Activated CD8-positive, alpha-beta memory T cell treated with anti-CD3 and anti-CD28 coated beads, Interleukin-2, amount 50 U/mL, for 24 hours (primary cell): ENCODE measurements at regions not wholly inside any gene's neighbourhood (a gene's known extent, or its start where the extent isn't known, plus 50 kb on each side); places are given as distances from the start of the nearest gene placed in this dataset.

Experiments used
- DNase-seq: peaks from one replicate; pipeline ENCODE4 v3.0.0-alpha.2; 2020; ENCODE audit errors: extremely low read depth

DNA sequence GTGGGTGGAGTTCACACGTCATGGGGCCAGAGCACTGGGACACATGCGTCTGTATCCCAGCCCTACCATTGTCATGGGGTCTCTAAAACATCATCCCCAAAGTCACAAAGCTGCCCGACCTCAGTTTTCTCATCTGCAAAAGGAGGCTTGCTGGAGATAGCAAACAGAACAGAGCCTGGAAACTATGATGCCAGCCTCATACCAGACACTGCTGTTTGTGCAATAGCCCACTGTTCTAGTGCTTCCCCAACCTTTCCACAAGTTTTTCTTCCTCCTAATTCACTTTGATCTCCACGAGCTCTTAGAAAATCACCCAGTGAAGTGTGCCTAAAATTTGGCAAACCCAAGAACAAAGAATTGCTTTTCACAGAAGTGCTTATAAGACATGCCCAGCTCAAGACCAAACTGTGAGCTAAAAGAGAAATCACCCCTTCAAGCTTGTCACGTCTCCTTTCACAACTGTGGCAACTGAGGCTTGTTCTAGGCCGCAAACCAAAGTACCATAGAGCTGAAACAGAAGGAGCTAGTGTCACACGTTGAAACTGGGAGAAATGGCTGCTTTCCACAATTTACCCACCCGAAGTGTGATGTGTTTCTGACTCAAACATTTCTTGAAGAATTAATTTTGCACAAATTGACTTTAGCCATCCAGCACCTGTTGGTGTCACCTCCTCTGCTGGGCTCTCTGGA is 162.7 kb upstream of the ID2 start:
- DNase-seq, result no peak

- DNase-seq, result no peak
Measured at GRCh38 chr2:8520791-8521344, 161.0 kb upstream of the ID2 start.

DNA sequence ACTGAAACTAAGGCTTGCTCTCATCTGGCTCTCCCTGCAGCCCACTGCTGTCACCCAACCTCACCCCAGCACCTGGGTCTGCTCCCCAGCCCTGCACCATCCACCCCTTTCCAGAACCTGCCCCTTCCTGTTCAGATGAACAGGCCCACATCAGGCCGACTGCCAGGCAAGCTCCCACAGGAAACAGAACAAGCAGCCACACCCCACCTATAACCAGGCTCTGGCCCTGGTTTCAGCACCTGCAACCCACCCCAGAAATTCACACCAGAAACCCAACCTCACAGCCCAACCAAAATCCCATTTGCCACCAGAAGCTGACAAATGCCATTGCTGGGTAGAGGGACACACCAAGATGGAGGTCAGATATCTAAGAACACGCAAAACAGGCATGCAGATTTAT is 159.2 kb upstream of the ID2 start:
- no peak for DNase-seq

DNA sequence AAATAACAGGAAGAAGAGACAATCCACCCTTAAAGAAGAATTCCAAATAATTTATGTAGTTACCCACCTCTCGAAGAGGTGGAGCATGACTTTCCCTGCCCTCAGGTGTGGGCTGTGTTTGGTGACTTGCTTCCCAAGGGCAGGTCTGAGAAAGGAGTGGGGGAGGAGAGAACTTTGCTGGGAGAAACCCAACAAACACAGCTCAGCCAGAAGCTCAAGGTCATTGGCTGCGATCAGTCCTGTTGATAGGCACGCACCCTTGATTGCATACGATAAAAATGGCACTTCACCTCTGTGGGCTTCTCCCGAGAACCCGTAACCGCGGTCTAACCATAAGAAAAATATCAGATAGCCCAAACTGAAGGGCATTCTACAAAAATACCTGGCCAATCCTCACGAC is 157.5 kb upstream of the ID2 start:
- no peak for DNase-seq

DNA sequence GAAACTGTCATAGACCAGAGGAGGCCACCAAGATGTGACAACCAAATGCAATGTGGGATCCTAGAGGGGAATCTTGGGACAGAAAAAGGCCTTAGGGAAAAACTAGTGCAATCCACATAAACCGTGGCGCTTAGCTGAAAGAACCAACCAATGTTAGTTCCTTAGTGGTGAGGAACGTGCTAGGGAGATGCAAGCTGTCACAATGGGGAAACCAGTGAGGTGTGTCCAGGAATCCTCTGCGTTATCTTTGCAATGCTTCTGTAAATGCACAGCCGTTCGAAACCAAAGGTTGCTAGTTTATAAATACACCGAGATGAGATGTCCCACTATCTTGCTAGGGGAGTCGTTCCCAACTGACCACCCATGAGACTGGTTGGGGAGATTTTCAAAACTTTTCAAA is 157.0 kb upstream of the ID2 start:
- no peak for DNase-seq

DNA sequence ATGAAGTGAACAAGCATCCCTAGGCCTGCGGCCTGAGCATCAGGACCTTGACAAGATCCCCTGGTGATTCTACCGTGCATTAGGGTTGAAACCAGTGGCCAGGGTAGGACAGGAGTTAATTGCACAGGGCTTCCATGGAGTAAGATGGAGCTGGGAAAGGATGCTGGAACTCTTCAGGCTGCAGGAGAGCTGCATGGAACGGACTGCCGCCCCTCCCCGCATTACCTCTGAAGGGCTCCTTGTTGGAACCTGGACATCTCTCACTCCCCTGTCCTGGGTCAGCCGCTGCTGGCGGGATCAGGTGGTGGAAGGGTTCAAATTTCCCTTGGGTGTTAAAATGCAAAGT is 156.6 kb upstream of the ID2 start:
- DNase-seq, result no peak

GRCh38 chr2:8525582-8526402 is 156.1 kb upstream of the ID2 start:
- no peak for DNase-seq

- no peak for DNase-seq
Measured at GRCh38 chr2:8526403-8526696, 155.5 kb upstream of the ID2 start.

DNA sequence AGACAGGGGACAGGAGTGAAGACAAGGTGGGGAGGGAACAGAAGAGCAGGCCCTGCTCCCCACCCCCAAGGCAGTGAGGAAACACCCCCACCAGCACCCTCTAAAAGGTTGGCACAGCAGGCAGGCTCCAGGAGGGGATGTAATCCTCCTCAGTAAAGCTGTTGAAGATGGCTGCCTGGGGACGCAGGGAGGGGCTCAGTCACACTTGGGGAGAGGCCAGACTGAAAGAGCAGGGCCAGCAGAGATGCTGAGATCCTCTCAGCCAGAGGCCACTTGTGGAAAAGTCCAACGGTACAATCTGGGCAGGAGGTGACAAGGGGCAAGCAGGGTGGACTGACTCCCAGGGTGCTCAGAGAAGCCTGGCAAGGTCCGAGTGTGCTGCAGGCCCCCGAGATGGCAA is 154.8 kb upstream of the ID2 start:
- DNase-seq, result no peak

DNA sequence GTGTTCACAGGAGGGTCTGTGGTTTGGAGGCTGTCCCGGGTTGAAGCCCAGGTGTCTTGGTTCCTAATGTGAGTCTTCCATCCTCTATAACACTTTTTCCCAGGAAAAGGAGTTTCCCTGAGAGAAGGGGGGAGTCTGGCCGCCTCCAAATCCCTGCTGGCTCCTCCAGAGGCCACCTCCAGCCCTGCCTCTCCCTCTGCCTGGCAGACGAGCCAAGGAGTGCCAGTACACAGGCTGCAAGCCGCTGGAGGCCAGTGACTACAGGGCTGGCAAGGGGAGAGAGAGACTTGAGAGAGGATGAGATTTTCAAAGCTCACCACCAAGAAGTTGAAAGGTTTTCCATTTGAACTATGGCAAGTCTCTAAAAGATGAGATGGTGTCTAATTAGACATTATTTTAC is 154.2 kb upstream of the ID2 start:
- DNase-seq, result no peak

DNA sequence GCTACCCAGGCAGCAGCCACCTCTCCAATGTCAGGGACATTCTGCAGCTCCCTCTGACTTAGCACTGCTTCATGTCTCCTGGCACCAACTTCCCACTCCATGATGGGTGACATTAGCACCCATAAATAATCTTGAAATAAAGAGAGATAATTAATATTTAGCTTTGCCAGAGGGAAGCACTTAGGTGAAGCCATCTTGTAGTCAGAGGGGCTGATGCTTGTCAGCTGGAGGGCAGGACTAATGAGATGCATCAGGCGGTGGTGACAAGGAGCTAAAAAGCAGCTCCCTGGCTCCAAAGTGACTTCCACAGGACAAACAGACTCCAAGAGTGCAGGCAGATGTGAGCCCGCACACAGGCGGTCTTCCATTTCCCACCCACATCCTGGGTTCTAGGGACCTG is 153.0 kb upstream of the ID2 start:
- DNase-seq, result no peak

GRCh38 chr2:8529706-8530277 is 152.1 kb upstream of the ID2 start:
- no peak for DNase-seq

- DNase-seq, result no peak
Measured at GRCh38 chr2:8531481-8531880, 150.4 kb upstream of the ID2 start.

DNA sequence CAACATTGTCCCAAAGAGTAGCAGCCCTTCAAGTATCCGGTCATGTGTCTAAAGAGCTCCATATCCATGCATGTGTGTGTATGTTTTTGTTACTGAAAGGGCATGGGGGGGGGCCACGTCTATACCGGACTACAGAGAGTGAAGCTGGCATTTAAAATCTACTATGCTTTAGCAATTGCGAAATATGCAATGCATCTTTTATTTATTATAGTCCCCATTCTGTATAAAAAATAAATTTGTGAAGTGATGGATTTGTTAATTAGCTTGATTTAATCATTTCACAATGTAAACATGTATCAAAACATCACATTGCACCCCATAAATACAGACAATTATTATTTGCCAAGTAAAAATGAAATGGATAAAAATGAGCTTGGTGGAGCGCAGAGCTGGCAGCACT is 149.4 kb upstream of the ID2 start:
- DNase-seq, result no peak

DNA sequence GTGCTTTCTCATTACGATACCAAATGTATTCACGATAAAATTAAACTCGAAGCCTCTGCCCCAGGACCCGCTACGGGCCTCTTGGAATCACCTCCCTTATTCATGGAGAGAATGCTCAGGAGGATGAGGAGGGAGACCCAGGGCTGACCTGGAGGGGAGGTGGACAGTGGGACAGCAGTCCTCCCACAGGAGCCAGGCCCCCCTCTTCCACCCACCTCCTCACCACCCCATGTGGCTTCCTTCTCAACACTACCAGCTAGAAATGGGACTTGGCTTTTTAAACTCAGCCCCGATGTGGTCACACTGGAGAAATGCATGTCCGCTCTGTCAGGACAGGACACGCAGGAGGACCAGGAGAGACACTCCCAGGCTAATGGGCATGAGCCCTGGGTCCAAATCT is 147.9 kb upstream of the ID2 start:
- no peak for DNase-seq

- DNase-seq, result no peak
Measured at GRCh38 chr2:8534386-8534728, 147.5 kb upstream of the ID2 start.

GRCh38 chr2:8534729-8535468 is 147.0 kb upstream of the ID2 start:
- DNase-seq, result no peak

- no peak for DNase-seq
Measured at GRCh38 chr2:8535469-8535795, 146.4 kb upstream of the ID2 start.

GRCh38 chr2:8535821-8536685 is 145.8 kb upstream of the ID2 start:
- no peak for DNase-seq

GRCh38 chr2:8536686-8537561 is 144.9 kb upstream of the ID2 start:
- DNase-seq, result no peak
